Panc1 (cell line): ENCODE measurements at regions not wholly inside any gene's neighbourhood (a gene's known extent, or its start where the extent isn't known, plus 50 kb on each side); places are given as distances from the start of the nearest gene placed in this dataset.

Experiments
- TF ChIP-seq, protein P1 (sequence below): fragments of 450-650 bp; IDR thresholded peaks from 2 replicates; pipeline ENCODE4 v1.5.1; 2017; ENCODE audit warnings: mild to moderate bottlenecking
- TF ChIP-seq, protein P2 (sequence below), 2 experiments: IDR thresholded peaks; 2 replicates each; pipeline ENCODE4 v1.6.1; 2011 to 2012; ENCODE audit warnings: low read depth in 2 of 2, control low read depth in 1 of 2, low read length in 1 of 2, mild to moderate bottlenecking in 1 of 2, moderate library complexity in 1 of 2; ENCODE audit not compliant: insufficient read depth in 1 of 2

DNA sequence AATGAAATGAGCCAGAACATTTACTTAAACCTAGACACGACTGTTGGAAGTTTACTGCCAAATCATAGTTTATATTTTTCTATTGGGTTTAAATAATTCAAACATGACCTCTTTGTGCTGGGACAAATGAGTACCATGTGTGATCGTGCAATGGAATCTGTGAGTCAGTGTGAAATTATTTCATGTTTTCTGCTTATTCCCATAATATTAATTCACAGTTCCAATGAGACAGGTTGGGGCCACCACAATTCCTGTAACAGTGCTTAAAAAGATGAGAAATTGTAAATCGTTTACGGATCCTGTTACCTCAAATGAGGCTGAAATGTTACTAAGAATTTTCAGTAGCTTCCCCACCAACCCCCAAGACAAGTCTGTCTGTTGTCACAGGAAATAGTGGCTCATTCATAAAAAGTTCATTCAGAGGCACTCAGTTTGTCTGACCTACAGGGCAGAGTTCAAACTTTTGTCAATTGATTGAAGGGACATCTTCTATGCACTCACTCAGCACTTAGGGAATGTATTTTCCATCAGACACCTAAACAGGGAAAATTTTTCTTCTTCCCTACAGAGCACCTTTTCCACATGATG is 563.9 kb upstream of the ADAMTS16 start:
- TF ChIP-seq, protein P1, sequence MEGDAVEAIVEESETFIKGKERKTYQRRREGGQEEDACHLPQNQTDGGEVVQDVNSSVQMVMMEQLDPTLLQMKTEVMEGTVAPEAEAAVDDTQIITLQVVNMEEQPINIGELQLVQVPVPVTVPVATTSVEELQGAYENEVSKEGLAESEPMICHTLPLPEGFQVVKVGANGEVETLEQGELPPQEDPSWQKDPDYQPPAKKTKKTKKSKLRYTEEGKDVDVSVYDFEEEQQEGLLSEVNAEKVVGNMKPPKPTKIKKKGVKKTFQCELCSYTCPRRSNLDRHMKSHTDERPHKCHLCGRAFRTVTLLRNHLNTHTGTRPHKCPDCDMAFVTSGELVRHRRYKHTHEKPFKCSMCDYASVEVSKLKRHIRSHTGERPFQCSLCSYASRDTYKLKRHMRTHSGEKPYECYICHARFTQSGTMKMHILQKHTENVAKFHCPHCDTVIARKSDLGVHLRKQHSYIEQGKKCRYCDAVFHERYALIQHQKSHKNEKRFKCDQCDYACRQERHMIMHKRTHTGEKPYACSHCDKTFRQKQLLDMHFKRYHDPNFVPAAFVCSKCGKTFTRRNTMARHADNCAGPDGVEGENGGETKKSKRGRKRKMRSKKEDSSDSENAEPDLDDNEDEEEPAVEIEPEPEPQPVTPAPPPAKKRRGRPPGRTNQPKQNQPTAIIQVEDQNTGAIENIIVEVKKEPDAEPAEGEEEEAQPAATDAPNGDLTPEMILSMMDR = no peak
- TF ChIP-seq, protein P2, sequence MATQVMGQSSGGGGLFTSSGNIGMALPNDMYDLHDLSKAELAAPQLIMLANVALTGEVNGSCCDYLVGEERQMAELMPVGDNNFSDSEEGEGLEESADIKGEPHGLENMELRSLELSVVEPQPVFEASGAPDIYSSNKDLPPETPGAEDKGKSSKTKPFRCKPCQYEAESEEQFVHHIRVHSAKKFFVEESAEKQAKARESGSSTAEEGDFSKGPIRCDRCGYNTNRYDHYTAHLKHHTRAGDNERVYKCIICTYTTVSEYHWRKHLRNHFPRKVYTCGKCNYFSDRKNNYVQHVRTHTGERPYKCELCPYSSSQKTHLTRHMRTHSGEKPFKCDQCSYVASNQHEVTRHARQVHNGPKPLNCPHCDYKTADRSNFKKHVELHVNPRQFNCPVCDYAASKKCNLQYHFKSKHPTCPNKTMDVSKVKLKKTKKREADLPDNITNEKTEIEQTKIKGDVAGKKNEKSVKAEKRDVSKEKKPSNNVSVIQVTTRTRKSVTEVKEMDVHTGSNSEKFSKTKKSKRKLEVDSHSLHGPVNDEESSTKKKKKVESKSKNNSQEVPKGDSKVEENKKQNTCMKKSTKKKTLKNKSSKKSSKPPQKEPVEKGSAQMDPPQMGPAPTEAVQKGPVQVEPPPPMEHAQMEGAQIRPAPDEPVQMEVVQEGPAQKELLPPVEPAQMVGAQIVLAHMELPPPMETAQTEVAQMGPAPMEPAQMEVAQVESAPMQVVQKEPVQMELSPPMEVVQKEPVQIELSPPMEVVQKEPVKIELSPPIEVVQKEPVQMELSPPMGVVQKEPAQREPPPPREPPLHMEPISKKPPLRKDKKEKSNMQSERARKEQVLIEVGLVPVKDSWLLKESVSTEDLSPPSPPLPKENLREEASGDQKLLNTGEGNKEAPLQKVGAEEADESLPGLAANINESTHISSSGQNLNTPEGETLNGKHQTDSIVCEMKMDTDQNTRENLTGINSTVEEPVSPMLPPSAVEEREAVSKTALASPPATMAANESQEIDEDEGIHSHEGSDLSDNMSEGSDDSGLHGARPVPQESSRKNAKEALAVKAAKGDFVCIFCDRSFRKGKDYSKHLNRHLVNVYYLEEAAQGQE (IDR thresholded peaks at IDR 0.05; ENCODE audit: insufficient read depth in 1 of 2, low read depth in 2 of 2, low read length in 1 of 2) = no peak
